H9 (cell line): ENCODE measurements at regions not wholly inside any gene's neighbourhood (a gene's known extent, or its start where the extent isn't known, plus 50 kb on each side); places are given as distances from the start of the nearest gene placed in this dataset.

Source experiments
- DNase-seq: peaks from one replicate; pipeline ENCODE4 v3.0.0-alpha.2; 2017
- H2AFZ ChIP-seq: one replicate; pipeline ENCODE4 v1.6.1; 2013; ENCODE audit warnings: mild to moderate bottlenecking, low read length, control low read depth, moderate library complexity
- H2AK5ac ChIP-seq: 2 replicates; pipeline ENCODE4 v1.6.1; 2013; ENCODE audit warnings: low read length, control low read depth, mixed read lengths; ENCODE audit not compliant: insufficient read length
- H2BK120ac ChIP-seq: one replicate; pipeline ENCODE4 v1.6.1; 2013; ENCODE audit warnings: low read depth, mild to moderate bottlenecking, low read length, control low read depth, inconsistent platforms; ENCODE audit not compliant: poor library complexity, severe bottlenecking
- H2BK12ac ChIP-seq: 2 replicates; pipeline ENCODE4 v1.6.1; 2013; ENCODE audit warnings: low read length, control low read depth, mixed read lengths, low read depth; ENCODE audit not compliant: insufficient read length
- H2BK15ac ChIP-seq: 2 replicates; pipeline ENCODE4 v1.6.1; 2013; ENCODE audit warnings: low read depth, low read length, control low read depth
- H2BK20ac ChIP-seq: one replicate; pipeline ENCODE4 v1.6.1; 2013; ENCODE audit warnings: low read depth, mild to moderate bottlenecking, low read length, control low read depth, inconsistent platforms; ENCODE audit not compliant: poor library complexity, severe bottlenecking
- H2BK5ac ChIP-seq: 2 replicates; pipeline ENCODE4 v1.6.1; 2013; ENCODE audit warnings: low read length, control low read depth, mixed read lengths; ENCODE audit not compliant: insufficient read length
- H3K14ac ChIP-seq: 2 replicates; pipeline ENCODE4 v1.6.1; 2013; ENCODE audit warnings: low read length, control low read depth; ENCODE audit not compliant: insufficient read depth
- H3K18ac ChIP-seq: 2 replicates; pipeline ENCODE4 v1.6.1; 2013; ENCODE audit warnings: low read depth, mild to moderate bottlenecking, mixed read lengths, low read length, control low read depth; ENCODE audit not compliant: insufficient read length
- H3K23ac ChIP-seq: 2 replicates; pipeline ENCODE4 v1.6.1; 2013; ENCODE audit warnings: low read length, control low read depth, mixed read lengths, low read depth; ENCODE audit not compliant: insufficient read length
- H3K23me2 ChIP-seq: 2 replicates; pipeline ENCODE4 v1.6.1; 2013; ENCODE audit warnings: low read depth, mild to moderate bottlenecking, mixed read lengths, low read length, control low read depth; ENCODE audit not compliant: insufficient read length, poor library complexity, severe bottlenecking
- H3K27ac ChIP-seq: 2 replicates; pipeline ENCODE4 v1.5.1; 2013; ENCODE audit warnings: low read length, control low read depth, mixed read lengths, low read depth; ENCODE audit not compliant: insufficient read length
- H3K27me3 ChIP-seq: 2 replicates; pipeline ENCODE4 v1.6.1; 2013; ENCODE audit warnings: low read length, control low read depth, inconsistent platforms; ENCODE audit not compliant: insufficient read depth
- H3K4ac ChIP-seq: 2 replicates; pipeline ENCODE4 v1.6.1; 2013; ENCODE audit warnings: low read depth, mild to moderate bottlenecking, control low read depth, inconsistent platforms, low read length, moderate library complexity
- H3K4me1 ChIP-seq: 2 replicates; pipeline ENCODE4 v1.6.1; 2013; ENCODE audit warnings: low read length, control low read depth, inconsistent platforms; ENCODE audit not compliant: insufficient read depth
- H3K4me2 ChIP-seq: 2 replicates; pipeline ENCODE4 v1.6.1; 2013; ENCODE audit warnings: low read length, control low read depth, mixed read lengths; ENCODE audit not compliant: insufficient read length, insufficient read depth
- H3K56ac ChIP-seq: 2 replicates; pipeline ENCODE4 v1.6.1; 2013; ENCODE audit warnings: low read depth, mild to moderate bottlenecking, mixed read lengths, low read length, control low read depth; ENCODE audit not compliant: insufficient read length
- H3K79me1 ChIP-seq: 2 replicates; pipeline ENCODE4 v1.6.1; 2013; ENCODE audit warnings: low read depth, mild to moderate bottlenecking, moderate library complexity, low read length, control low read depth, inconsistent platforms; ENCODE audit not compliant: insufficient read depth, poor library complexity, severe bottlenecking
- H3K79me2 ChIP-seq: 2 replicates; pipeline ENCODE4 v1.6.1; 2013; ENCODE audit warnings: low read length, control low read depth, inconsistent platforms; ENCODE audit not compliant: insufficient read depth
- H3K9ac ChIP-seq: 2 replicates; pipeline ENCODE4 v1.6.1; 2013; ENCODE audit warnings: low read length, control low read depth, mixed read lengths; ENCODE audit not compliant: insufficient read length; ENCODE audit errors: extremely low read depth
- H3K9me3 ChIP-seq: one replicate; pipeline ENCODE4 v1.6.1; 2013; ENCODE audit warnings: low read depth, low read length, inconsistent platforms; ENCODE audit not compliant: control insufficient read depth
- H3T11ph ChIP-seq: one replicate; pipeline ENCODE4 v1.6.1; 2013; ENCODE audit warnings: mild to moderate bottlenecking, low read length, control low read depth, inconsistent platforms
- H4K20me1 ChIP-seq: one replicate; pipeline ENCODE4 v1.6.1; 2013; ENCODE audit not compliant: control insufficient read depth, insufficient read length, insufficient read depth
- H4K5ac ChIP-seq: 2 replicates; pipeline ENCODE4 v1.6.1; 2013; ENCODE audit warnings: low read depth, mild to moderate bottlenecking, mixed read lengths, low read length, control low read depth; ENCODE audit not compliant: insufficient read length
- H4K8ac ChIP-seq: replicated peaks from 2 replicates; pipeline ENCODE4 v1.6.1; 2013; ENCODE audit warnings: low read length, control low read depth, mixed read lengths, low read depth; ENCODE audit not compliant: insufficient read length
- H4K91ac ChIP-seq: 2 replicates; pipeline ENCODE4 v1.6.1; 2013; ENCODE audit warnings: low read depth, mild to moderate bottlenecking, moderate library complexity, mixed read lengths, low read length, control low read depth; ENCODE audit not compliant: insufficient read length
- H3K27ac Mint-ChIP-seq, 3 experiments: 2 replicates in 2 of 3; 3 replicates in 1 of 3; pipeline ENCODE4 v1.8.0; 2020 to 2021; ENCODE audit warnings: mixed read lengths in 3 of 3, mild to moderate bottlenecking in 1 of 3, moderate library complexity in 1 of 3
- H3K27me3 Mint-ChIP-seq: 2 replicates; pipeline ENCODE4 v1.8.0; 2021; ENCODE audit warnings: low read depth, mild to moderate bottlenecking, moderate library complexity, mixed read lengths
- H3K36me3 Mint-ChIP-seq, 3 experiments: 2 replicates in 2 of 3; 3 replicates in 1 of 3; pipeline ENCODE4 v1.8.0; 2020 to 2021; ENCODE audit warnings: low read depth in 3 of 3, mixed read lengths in 3 of 3; ENCODE audit not compliant: insufficient read depth in 1 of 3
- H3K4me1 Mint-ChIP-seq, 2 experiments: 2 replicates each; pipeline ENCODE4 v1.8.0; 2020; ENCODE audit warnings: mixed read lengths in 2 of 2
- H3K4me3 Mint-ChIP-seq, 2 experiments: 2 replicates in 1 of 2; 3 replicates in 1 of 2; pipeline ENCODE4 v1.8.0; 2020 to 2021; ENCODE audit warnings: mild to moderate bottlenecking in 2 of 2, mixed read lengths in 2 of 2, moderate library complexity in 1 of 2
- H3K9me3 Mint-ChIP-seq, 2 experiments: 2 replicates in 1 of 2; 3 replicates in 1 of 2; pipeline ENCODE4 v1.8.0; 2020; ENCODE audit warnings: mild to moderate bottlenecking in 2 of 2, mixed read lengths in 2 of 2, moderate library complexity in 1 of 2
- CTCF ChIP-seq: fragments of 200-600 bp; sonication (generic); conservative IDR thresholded peaks from 3 replicates; pipeline ENCODE4 v1.8.0; 2021; ENCODE audit warnings: antibody characterized with exemption, mild to moderate bottlenecking
- WGBS: extraction: QIAGEN DNeasy Blood & Tissue Kit; methylation state at CpG from one replicate; pipeline ENCODE4 v1.1.7; 2013; ENCODE audit warnings: missing lambda C conversion rate, low lambda C conversion rate, mixed read lengths; ENCODE audit not compliant: insufficient read length; ENCODE audit errors: extremely low coverage; 5-methylcytosine and 5-hydroxymethylcytosine counted together

GRCh38 chr1:228836427-228836826 is 101.1 kb downstream of the RHOU start:
- Mint-ChIP-seq H3K4me1 (peaks cover 7 to 9% of the 10 kb centered on the region in 2 experiments; a peak in 2 of 4 replicates), H3K36me3 (no peaks in the 10 kb centered on the region), H3K27me3 (peaks cover 4% of the 10 kb centered on the region; the same call in 1 of the 2 replicates), H3K27ac (no peak overlapping the region), H3K9me3 (no peaks in the 10 kb centered on the region; a peak in 2 of 5 replicates), H3K4me3 (no peak overlapping the region)
- no peak overlapping the region for H4K91ac ChIP-seq
- H3K56ac ChIP-seq = no peak overlapping the region
- H2AFZ ChIP-seq = no peak overlapping the region
- H3K4me1 ChIP-seq = no peaks in the 10 kb centered on the region
- TF ChIP-seq CTCF = no peak
- no peak overlapping the region for H3K9ac ChIP-seq
- no peaks in the 10 kb centered on the region for H3K27me3 ChIP-seq
- no peak overlapping the region for H3K4ac ChIP-seq
- H3K79me2 ChIP-seq = no peaks in the 10 kb centered on the region
- H3K9me3 ChIP-seq = no peaks in the 10 kb centered on the region
- no peak overlapping the region for H4K8ac ChIP-seq
- no peak overlapping the region for H2BK5ac ChIP-seq
- WGBS = no CpG with 5 or more reads among the region's 3 CpGs
- H2BK20ac ChIP-seq = no peak overlapping the region
- no peak overlapping the region for H3K14ac ChIP-seq
- no peak overlapping the region for H3T11ph ChIP-seq
- no peak overlapping the region for H2BK12ac ChIP-seq
- no peaks in the 10 kb centered on the region for H3K23me2 ChIP-seq
- H2BK120ac ChIP-seq = no peak overlapping the region
- no peak overlapping the region for H3K4me2 ChIP-seq
- DNase-seq = no peak
- H3K27ac ChIP-seq = no peak overlapping the region
- H3K23ac ChIP-seq = no peak overlapping the region
- H2AK5ac ChIP-seq = no peak overlapping the region
- H4K5ac ChIP-seq = no peak overlapping the region
- no peak overlapping the region for H3K18ac ChIP-seq
- no peaks in the 10 kb centered on the region for H3K79me1 ChIP-seq
- H2BK15ac ChIP-seq = no peak overlapping the region
- no peaks in the 10 kb centered on the region for H4K20me1 ChIP-seq
